ENCODE measurements at regions not wholly inside any gene's neighbourhood (a gene's known extent, or its start where the extent isn't known, plus 50 kb on each side); places are given as distances from the start of the nearest gene placed in this dataset.
"Not testable (repeated sequence)": the region's sequence is repeated elsewhere in the genome, so short reads cannot be mapped to it uniquely, and the experiment has no call there.

DNA sequence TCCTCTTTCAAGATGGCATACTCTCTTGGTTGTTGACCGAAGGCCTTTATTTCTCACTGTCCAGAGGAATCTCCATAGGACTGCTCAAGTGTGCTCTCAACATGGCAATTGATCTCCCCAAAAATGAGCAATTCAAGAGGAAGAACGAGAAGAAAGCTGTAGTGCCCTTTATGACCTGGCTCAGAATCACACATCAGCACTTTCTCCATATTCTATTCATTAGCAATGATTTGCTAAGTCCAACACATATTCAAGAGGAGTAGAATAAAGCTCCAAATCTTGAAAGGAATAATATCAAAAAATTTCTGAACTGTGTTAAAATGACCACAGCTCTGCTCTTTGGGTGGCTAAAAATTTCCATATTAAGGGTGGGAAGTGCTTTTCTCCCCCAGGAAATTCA lies 151.6 kb upstream of the SYNPR start:
- peaks cover 0 to 23% (median 7%) of the 10 kb centered on the region in 6 donors for H3K9me3 Mint-ChIP-seq
- H3K27me3 Mint-ChIP-seq (ENCODE audit: low read depth in 3 of 3) = no peaks in the 10 kb centered on the region
- no peak overlapping the region for H3K4me3 Mint-ChIP-seq
- H3K4me1 Mint-ChIP-seq = no peaks in the 10 kb centered on the region
- no peak overlapping the region for H3K27ac Mint-ChIP-seq
- DNase-seq = no peak
- H3K36me3 Mint-ChIP-seq = no peaks in the 10 kb centered on the region

DNA sequence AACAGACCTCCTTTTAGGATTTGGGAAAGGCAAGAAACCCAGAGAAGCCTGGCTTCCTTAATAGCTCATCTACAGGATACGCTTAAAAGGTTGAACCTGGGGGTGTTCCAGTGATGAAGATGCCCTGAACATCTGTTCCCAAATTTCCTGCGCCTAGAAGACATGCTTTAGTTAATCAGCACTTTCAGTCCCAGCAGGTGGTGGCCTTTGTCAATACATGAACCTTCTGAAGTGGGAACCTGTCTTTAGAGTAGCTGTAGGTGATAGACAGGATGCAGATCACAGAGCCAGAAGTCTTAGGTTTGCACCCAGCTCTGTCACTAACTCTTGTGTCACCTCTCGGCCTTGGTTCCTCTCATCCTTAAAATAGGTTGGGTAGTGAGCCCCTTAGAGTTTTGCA lies 149.7 kb upstream of the SYNPR start:
- no peaks in the 10 kb centered on the region for H3K36me3 Mint-ChIP-seq
- H3K27ac Mint-ChIP-seq = no peak overlapping the region
- no peak for DNase-seq
- H3K4me3 Mint-ChIP-seq = no peak overlapping the region
- H3K9me3 Mint-ChIP-seq = peaks cover 0 to 22% (median 5%) of the 10 kb centered on the region in 6 donors
- no peaks in the 10 kb centered on the region for H3K27me3 Mint-ChIP-seq (ENCODE audit: low read depth in 3 of 3)
- H3K4me1 Mint-ChIP-seq = no peaks in the 10 kb centered on the region

DNA sequence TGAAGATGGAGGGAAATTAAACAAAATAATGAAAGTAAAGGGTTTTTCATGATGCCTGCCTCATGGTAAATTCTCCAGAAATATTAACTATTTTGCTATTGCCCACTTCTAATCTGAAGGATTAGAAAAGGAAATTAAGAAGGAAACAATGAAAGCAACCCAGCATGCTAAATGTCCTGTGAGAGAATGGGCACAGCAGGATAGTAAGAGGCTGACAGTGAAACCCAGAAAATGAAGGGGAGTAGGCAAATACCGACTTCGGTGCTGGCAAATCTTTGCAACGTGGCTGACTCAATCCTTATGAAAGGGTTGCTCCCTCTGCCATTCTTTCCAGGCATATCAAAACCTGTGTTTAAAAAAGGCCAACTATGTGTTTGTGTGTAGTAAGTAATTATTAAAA lies 147.5 kb upstream of the SYNPR start:
- Mint-ChIP-seq H3K9me3 (peaks cover 2 to 24% (median 7%) of the 10 kb centered on the region in 6 donors), H3K36me3 (no peaks in the 10 kb centered on the region), H3K27me3 (ENCODE audit: low read depth in 3 of 3) (no peaks in the 10 kb centered on the region), H3K4me3 (no peak overlapping the region), H3K27ac (no peak overlapping the region), H3K4me1 (no peaks in the 10 kb centered on the region)
- no peak for DNase-seq

DNA sequence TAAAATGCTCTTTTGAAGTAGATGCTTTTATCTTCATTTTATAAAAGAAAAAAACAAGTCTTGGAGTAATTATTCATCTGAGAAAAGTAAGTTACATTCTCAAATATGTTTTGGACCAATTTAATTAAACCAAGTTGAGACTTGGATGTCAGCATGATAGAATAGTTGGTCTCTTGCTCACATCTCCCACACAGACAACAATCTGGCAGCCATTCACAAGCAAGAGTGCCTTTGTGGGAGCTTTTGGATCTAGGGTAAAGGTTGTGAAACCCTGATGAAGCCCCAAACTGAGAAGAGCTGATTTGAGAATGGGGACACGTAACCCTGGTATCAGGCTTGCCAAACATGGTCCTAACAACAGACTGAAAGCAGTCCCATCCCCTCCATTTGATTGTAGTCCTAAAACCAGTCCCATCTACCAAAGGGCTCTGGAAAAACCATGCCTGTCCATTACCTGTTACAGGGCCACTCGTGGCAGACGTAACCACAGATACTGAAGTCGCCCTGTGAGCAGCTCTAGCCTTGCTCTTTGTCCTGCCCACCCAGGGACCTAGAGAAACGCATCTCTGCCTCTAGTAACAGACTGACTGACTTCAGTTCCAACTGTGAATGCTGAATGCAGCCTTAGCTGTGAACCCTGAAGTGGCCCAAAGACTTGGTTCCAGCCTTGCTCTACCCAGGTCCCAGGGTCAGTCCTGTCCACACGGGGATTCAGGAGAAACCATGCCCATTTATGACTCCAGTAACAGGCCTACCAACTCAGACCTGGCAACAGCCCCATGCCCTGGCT lies 145.5 kb upstream of the SYNPR start:
- H3K4me3 Mint-ChIP-seq = no peak overlapping the region
- no peak overlapping the region for H3K27ac Mint-ChIP-seq
- DNase-seq = no peak
- peaks cover 0 to 1% (median 0%) of the 10 kb centered on the region in 3 donors for H3K27me3 Mint-ChIP-seq (ENCODE audit: low read depth in 3 of 3)
- no peaks in the 10 kb centered on the region for H3K4me1 Mint-ChIP-seq
- no peaks in the 10 kb centered on the region for H3K36me3 Mint-ChIP-seq
- H3K9me3 Mint-ChIP-seq = peaks cover 2 to 26% (median 9%) of the 10 kb centered on the region in 6 donors

DNA sequence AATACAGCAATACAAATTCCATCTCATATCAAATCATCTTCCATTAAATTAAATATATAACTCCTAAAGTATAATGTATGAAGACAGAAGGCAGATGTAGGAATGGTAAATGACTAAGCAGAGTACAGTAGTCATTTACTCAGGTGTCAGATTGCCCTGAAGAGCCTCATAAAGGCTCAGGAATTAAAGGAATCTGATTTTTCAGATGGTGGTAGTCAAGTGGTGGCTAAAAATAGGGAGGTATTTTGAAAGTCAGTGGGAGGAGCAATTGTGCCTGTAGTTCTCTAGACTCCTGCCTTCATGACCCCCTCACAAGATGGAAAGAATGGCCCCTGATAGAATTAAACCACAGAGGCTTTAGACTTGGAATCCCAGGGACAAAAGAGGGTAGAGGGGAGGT lies 142.7 kb upstream of the SYNPR start:
- DNase-seq = no peak
- no peak overlapping the region for H3K27ac Mint-ChIP-seq

DNA sequence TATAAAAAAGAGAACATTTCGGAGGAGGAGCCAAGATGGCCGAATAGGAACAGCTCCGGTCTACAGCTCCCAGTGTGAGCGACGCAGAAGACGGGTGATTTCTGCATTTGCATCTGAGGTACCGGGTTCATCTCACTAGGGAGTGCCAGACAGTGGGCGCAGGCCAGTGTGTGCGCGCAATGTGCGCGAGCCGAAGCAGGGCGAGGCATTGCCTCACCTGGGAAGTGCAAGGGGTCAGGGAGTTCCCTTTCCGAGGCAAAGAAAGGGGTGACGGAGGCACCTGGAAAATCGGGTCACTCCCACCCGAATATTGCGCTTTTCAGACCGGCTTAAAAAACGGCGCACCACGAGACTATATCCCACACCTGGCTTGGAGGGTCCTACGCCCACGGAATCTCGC lies 141.9 kb upstream of the SYNPR start:
- H3K27ac Mint-ChIP-seq; H3K27me3 Mint-ChIP-seq (ENCODE audit: low read depth in 3 of 3); DNase-seq; H3K4me1 Mint-ChIP-seq; H3K36me3 Mint-ChIP-seq; H3K4me3 Mint-ChIP-seq: not testable (repeated sequence)
- H3K9me3 Mint-ChIP-seq = peaks cover 2 to 26% (median 10%) of the 10 kb centered on the region in 6 donors

More for the DNA sequence above, 142.7 kb upstream of the SYNPR start:
- H3K27me3 Mint-ChIP-seq (ENCODE audit: low read depth in 3 of 3) = peaks cover 0 to 1% (median 0%) of the 10 kb centered on the region in 3 donors
- peaks cover 2 to 26% (median 10%) of the 10 kb centered on the region in 6 donors for H3K9me3 Mint-ChIP-seq
- H3K36me3 Mint-ChIP-seq = no peaks in the 10 kb centered on the region
- H3K4me1 Mint-ChIP-seq = no peaks in the 10 kb centered on the region
- H3K4me3 Mint-ChIP-seq = no peak overlapping the region

DNA sequence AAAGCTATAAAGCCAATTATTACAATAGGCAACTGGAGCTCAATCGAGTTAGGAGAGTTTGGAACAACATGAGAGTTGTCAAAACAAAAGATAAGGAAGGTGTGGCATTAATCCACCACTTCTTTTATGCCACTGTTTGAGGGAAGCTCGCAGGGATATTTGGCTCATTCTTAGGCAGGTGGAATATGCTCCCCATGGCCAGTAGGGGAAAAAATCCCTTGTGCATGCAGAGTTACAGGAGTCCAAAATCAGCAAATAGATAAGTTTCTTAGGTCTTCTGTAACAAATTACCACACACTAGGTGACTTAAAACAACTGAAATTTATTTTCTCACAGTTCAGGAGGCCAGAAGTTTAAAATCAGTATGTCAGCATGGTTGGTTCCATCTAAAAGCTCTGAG lies 135.4 kb upstream of the SYNPR start:
- no peak overlapping the region for H3K4me3 Mint-ChIP-seq
- H3K36me3 Mint-ChIP-seq = no peaks in the 10 kb centered on the region
- peaks cover 0 to 2% (median 1%) of the 10 kb centered on the region in 3 donors for H3K27me3 Mint-ChIP-seq (ENCODE audit: low read depth in 3 of 3)
- no peak overlapping the region for H3K27ac Mint-ChIP-seq
- H3K9me3 Mint-ChIP-seq = peaks cover 0 to 16% (median 4%) of the 10 kb centered on the region in 6 donors
- no peak for DNase-seq
- H3K4me1 Mint-ChIP-seq = no peaks in the 10 kb centered on the region

DNA sequence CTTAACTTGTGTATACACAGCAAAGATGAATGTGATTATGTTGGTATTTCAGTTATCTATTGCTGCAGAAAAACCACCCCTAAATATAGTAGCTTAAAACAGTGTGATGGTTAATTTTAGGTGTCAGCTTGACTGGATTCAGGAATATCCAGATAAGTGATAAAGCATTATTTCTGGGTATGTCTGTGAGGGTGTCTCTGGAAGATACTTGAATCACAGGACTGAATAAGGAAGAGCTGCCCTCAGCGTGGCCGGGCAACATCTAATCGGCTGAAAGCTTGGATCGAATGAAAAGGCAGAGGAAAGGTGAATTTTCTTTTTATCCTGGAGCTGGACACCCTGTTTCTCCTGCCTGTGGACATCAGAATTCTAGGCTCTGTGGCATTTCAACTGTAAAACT lies 132.0 kb upstream of the SYNPR start:
- no peaks in the 10 kb centered on the region for H3K36me3 Mint-ChIP-seq
- DNase-seq = no peak
- peaks cover 0 to 29% (median 5%) of the 10 kb centered on the region in 6 donors for H3K9me3 Mint-ChIP-seq
- no peak overlapping the region for H3K27ac Mint-ChIP-seq
- H3K4me1 Mint-ChIP-seq = no peaks in the 10 kb centered on the region
- H3K27me3 Mint-ChIP-seq (ENCODE audit: low read depth in 3 of 3) = peaks cover 0 to 2% (median 2%) of the 10 kb centered on the region in 3 donors
- no peak overlapping the region for H3K4me3 Mint-ChIP-seq

DNA sequence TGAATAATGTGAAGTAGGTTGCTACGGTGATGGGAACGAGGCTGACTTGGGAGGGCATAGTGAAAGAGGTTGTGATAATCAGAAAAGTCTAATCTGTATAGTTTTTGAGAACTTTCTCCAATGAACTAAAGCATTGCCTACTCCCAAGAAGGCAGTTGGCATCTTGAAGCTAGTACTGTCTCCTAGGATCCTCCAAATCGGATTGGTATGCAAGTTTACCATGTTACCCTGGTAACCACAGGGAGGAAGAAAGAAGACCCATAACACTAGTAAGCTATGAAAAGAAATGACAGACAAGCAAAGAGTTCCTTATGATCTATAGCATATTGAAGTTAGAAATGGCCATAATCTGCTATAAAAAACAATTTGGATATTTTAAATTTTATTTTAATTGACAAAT lies 127.2 kb upstream of the SYNPR start:
- peaks cover 2 to 19% (median 5%) of the 10 kb centered on the region in 6 donors for H3K9me3 Mint-ChIP-seq
- no peak overlapping the region for H3K27ac Mint-ChIP-seq
- H3K4me1 Mint-ChIP-seq = no peaks in the 10 kb centered on the region
- H3K4me3 Mint-ChIP-seq = no peak overlapping the region
- H3K27me3 Mint-ChIP-seq (ENCODE audit: low read depth in 3 of 3) = peaks cover 0 to 2% (median 1%) of the 10 kb centered on the region in 3 donors
- H3K36me3 Mint-ChIP-seq = no peaks in the 10 kb centered on the region
- no peak for DNase-seq

DNA sequence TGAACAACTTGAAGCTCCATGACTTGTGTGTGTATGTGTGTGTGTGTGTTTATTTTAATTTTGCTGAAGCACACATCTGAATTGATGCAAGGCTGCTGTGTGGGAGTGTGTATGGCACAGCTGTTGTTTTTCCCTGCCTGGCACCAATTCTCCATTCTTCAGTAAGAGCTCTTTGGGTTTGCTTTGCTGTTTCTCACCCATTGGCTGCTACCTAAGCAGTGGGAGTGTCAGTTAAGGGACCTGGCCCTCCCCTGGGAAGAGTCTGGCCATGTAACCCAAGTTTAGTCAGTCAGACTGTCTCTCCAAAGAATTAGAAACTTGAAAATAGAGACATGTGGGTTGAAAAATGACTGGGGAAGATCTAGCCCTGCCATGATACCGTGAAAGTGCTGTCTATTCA lies 126.2 kb upstream of the SYNPR start:
- Mint-ChIP-seq H3K9me3 (peaks cover 2 to 21% (median 6%) of the 10 kb centered on the region in 6 donors), H3K27me3 (ENCODE audit: low read depth in 3 of 3) (peaks cover 0 to 1% (median 0%) of the 10 kb centered on the region in 3 donors), H3K4me3 (no peak overlapping the region), H3K27ac (no peak overlapping the region), H3K36me3 (no peaks in the 10 kb centered on the region), H3K4me1 (no peaks in the 10 kb centered on the region)
- DNase-seq = no peak

DNA sequence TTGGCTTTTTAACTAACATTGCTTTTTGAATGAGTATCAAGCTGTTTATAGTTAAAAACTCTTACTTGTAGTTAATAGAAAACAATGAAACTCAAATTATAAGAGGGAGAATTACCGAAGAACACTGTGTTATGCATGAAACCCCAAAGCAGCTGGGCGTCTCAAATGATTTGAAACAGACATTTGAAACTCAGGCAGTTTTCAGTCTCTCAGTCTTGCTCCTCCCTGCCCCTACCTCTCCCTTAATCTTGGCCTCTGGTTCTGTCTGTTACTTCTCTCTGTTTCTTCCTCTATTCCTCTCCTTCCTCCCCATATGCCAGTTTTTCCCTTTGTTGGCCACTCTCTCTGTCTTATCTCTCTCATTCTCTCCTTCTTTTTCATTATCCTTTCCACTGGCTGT lies 118.3 kb upstream of the SYNPR start:
- H3K9me3 Mint-ChIP-seq = peaks cover 5 to 33% (median 8%) of the 10 kb centered on the region in 6 donors
- H3K4me3 Mint-ChIP-seq = no peak overlapping the region
- no peak overlapping the region for H3K27ac Mint-ChIP-seq
- no peaks in the 10 kb centered on the region for H3K27me3 Mint-ChIP-seq (ENCODE audit: low read depth in 3 of 3)
- DNase-seq = no peak
- H3K36me3 Mint-ChIP-seq = no peaks in the 10 kb centered on the region
- no peaks in the 10 kb centered on the region for H3K4me1 Mint-ChIP-seq

DNA sequence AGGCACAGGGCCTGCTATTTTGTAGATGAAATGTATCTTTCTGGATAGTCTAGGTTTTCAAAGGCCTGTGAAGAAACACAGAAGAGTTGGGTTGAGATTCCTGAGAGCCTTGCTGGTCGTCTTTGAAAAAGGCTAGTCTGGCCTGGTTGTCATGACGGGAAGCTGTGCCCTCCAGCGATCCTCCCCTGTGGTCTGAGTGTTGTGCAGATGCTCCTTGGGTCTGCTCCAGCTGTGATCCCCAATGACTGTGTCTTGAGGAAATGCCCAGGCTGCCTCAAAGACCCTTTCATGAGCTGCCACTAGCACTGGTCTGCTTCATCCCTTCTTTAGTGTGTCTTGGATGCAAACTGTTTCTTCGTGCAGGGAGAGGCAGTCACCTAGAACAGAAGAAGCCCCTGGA lies 111.0 kb upstream of the SYNPR start:
- Mint-ChIP-seq H3K27ac (no peak overlapping the region), H3K9me3 (peaks cover 3 to 26% (median 8%) of the 10 kb centered on the region in 6 donors), H3K36me3 (no peaks in the 10 kb centered on the region), H3K27me3 (ENCODE audit: low read depth in 3 of 3) (no peaks in the 10 kb centered on the region), H3K4me3 (no peak overlapping the region), H3K4me1 (no peaks in the 10 kb centered on the region)
- DNase-seq = no peak

DNA sequence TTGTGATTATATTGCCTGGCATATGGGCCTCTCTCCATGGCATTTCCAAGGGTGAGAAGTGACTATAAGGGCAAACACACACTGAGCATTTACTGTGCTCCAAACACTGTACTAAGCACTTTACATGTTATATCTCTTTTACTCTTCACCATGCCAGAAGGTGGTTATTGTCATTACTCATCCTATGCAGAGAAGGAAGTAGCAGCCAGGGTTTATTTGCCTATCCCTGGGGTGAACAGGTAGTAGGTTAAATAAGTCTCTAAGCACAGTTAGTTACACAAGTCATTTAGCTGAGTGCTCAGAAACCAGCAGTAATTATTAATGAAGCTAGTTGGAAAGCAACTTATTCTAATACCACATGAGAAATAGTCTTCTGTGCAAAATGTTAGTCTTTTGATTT lies 109.9 kb upstream of the SYNPR start:
- no peaks in the 10 kb centered on the region for H3K4me1 Mint-ChIP-seq
- DNase-seq = no peak
- H3K27ac Mint-ChIP-seq = no peak overlapping the region
- no peak overlapping the region for H3K4me3 Mint-ChIP-seq
- no peaks in the 10 kb centered on the region for H3K36me3 Mint-ChIP-seq
- no peaks in the 10 kb centered on the region for H3K27me3 Mint-ChIP-seq (ENCODE audit: low read depth in 3 of 3)
- H3K9me3 Mint-ChIP-seq = peaks cover 3 to 28% (median 6%) of the 10 kb centered on the region in 6 donors

DNA sequence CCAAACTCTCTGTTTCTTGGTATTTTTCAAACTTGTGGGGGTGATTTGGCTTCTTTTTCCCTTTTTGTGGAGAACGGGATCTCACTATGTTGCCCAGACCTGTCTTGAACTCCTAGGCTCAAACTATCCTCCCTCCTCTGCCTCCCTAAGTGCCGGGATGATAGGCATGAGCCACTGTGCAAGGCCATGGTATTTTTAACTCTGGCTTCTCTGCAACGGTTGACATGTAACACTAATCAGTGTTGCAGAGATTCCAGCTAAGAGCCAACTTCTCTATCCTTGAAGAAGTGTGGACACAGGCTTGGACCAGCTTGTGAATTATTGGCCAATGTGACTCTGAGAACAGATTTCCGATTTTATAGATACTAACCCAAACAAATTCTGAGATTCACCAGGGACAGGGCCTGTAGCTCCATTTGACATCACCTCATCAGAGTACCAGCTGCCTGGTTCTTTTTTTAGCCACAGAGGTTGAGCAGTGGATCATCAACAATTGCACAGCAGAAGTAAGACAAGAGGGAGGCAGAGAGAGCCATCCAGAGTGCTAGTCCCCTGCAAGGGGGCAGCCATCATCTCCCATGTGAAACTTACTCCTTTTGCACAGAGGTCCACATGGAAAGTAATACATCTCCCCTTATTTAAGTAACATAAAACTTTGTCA lies 98.1 kb upstream of the SYNPR start:
- H3K36me3 Mint-ChIP-seq = peaks cover 0 to 4% (median 0%) of the 10 kb centered on the region in 3 donors
- H3K4me3 Mint-ChIP-seq = no peak overlapping the region
- no peaks in the 10 kb centered on the region for H3K4me1 Mint-ChIP-seq
- peaks cover 3 to 30% (median 4%) of the 10 kb centered on the region in 6 donors for H3K9me3 Mint-ChIP-seq
- no peak overlapping the region for H3K27ac Mint-ChIP-seq
- peaks cover 0 to 1% (median 0%) of the 10 kb centered on the region in 3 donors for H3K27me3 Mint-ChIP-seq (ENCODE audit: low read depth in 3 of 3)
- no peak for DNase-seq
